ENCODE measurements at regions not wholly inside any gene's neighbourhood (a gene's known extent, or its start where the extent isn't known, plus 50 kb on each side); places are given as distances from the start of the nearest gene placed in this dataset.

GRCh38 chr4:11495291-11495690 lies 66.6 kb upstream of the HS3ST1 start:
- in situ Hi-C loops (cut with HindIII; ENCODE audit: low sequenced_read_pairs) = no loop called here

GRCh38 chr4:11494232-11494631 lies 65.5 kb upstream of the HS3ST1 start:
- in situ Hi-C loops (cut with HindIII; ENCODE audit: low sequenced_read_pairs) = no loop called here

GRCh38 chr4:11489453-11490083 lies 60.9 kb upstream of the HS3ST1 start:
- in situ Hi-C loops (cut with HindIII; ENCODE audit: low sequenced_read_pairs) = no loop called here

- in situ Hi-C loops (cut with HindIII; ENCODE audit: low sequenced_read_pairs) = no loop called here
Observed at GRCh38 chr4:11488657-11489452, 60.2 kb upstream of the HS3ST1 start.

- in situ Hi-C loops (cut with HindIII; ENCODE audit: low sequenced_read_pairs) = no loop called here
Observed at GRCh38 chr4:11487868-11488544, 59.3 kb upstream of the HS3ST1 start.

- in situ Hi-C loops (cut with HindIII; ENCODE audit: low sequenced_read_pairs) = no loop called here
Observed at GRCh38 chr4:11487139-11487538, 58.4 kb upstream of the HS3ST1 start.

GRCh38 chr4:11485926-11486325 lies 57.2 kb upstream of the HS3ST1 start:
- in situ Hi-C loops (cut with HindIII; ENCODE audit: low sequenced_read_pairs) = no loop called here

- in situ Hi-C loops (cut with HindIII; ENCODE audit: low sequenced_read_pairs) = no loop called here
Observed at GRCh38 chr4:11484531-11484930, 55.8 kb upstream of the HS3ST1 start.

- in situ Hi-C loops (cut with HindIII; ENCODE audit: low sequenced_read_pairs) = no loop called here
Observed at GRCh38 chr4:11483046-11483445, 54.4 kb upstream of the HS3ST1 start.

- in situ Hi-C loops (cut with HindIII; ENCODE audit: low sequenced_read_pairs) = no loop called here
Observed at GRCh38 chr4:11480683-11481082, 52.0 kb upstream of the HS3ST1 start.
